HCT116 (cell line): ENCODE measurements at regions not wholly inside any gene's neighbourhood (a gene's known extent, or its start where the extent isn't known, plus 50 kb on each side); places are given as distances from the start of the nearest gene placed in this dataset.

Source experiments
- ATAC-seq: fragments of 200-7000 bp; cut with Tn5 transposase; 2 replicates; pipeline ENCODE4 v1.9.1; 2020; ENCODE audit warnings: mild to moderate bottlenecking, moderate library complexity
- BruUV-seq: library from RNA; stranded (reverse); fragments of 400-500 nt; replicated peaks from 2 replicates; lab custom pipeline; 2021; lab: Mats Ljungman, UMichigan
- CTCF ChIA-PET: fragments of 300-600 bp; sonication (Branson Sonifier 250); formaldehyde crosslinking; loops from one replicate; lab custom pipeline; 2021; ENCODE audit warnings: antibody characterized with exemption; lab: Charles Lee
- POLR2A ChIA-PET: fragments of 300-600, 350-600 bp; sonication (Branson Sonifier 250); formaldehyde crosslinking; loops from one replicate; lab custom pipeline; 2021; ENCODE audit warnings: antibody characterized with exemption; lab: Charles Lee
- RAD21 ChIA-PET, 2 experiments: fragments of 300-600 bp; sonication (Branson Sonifier 250); formaldehyde crosslinking; loops; one replicate each; lab custom pipeline; 2023; ENCODE audit warnings: low total read pairs in 2 of 2; ENCODE audit not compliant: uncharacterized antibody in 2 of 2, unreplicated experiment in 2 of 2, low non-redundant PET in 1 of 2; lab: Charles Lee
- DNase-seq: peaks from one replicate; pipeline ENCODE4 v3.0.0-alpha.2; 2010; ENCODE audit warnings: low read depth, low spot score
- H2AFZ ChIP-seq: fragments of 200-600 bp; shearing (Covaris generic), sonication (generic); 2 replicates; pipeline ENCODE4 v1.6.1; 2017; ENCODE audit warnings: low read depth, mixed run types, mixed read lengths, antibody characterized with exemption, low read length; ENCODE audit not compliant: poor library complexity, severe bottlenecking
- H3K27ac ChIP-seq: 2 replicates; pipeline ENCODE4 v1.5.1; 2012; ENCODE audit warnings: low read depth, low read length
- H3K27me3 ChIP-seq: fragments of 200-600 bp; sonication (generic); 2 replicates; pipeline ENCODE4 v1.6.1; 2016; ENCODE audit warnings: mixed run types, low read length, mixed read lengths; ENCODE audit not compliant: insufficient read depth
- H3K36me3 ChIP-seq, 2 experiments: fragments of 200-500 bp in 1 of 2; fragments of 200-600 bp in 1 of 2; sonication (Bioruptor generic) in 1 of 2; sonication (generic) in 1 of 2; 2 replicates each; pipeline versions ENCODE4 v1.5.1 to v1.6.1; 2014 to 2016; ENCODE audit warnings: low read length in 2 of 2, inconsistent platforms in 1 of 2, mixed read lengths in 1 of 2, mixed run types in 1 of 2; ENCODE audit not compliant: insufficient read depth in 2 of 2, control insufficient read depth in 1 of 2
- H3K4me1 ChIP-seq, 2 experiments: fragments of 200-600 bp in 1 of 2; sonication (generic) in 1 of 2; 2 replicates each; pipeline versions ENCODE4 v1.5.1 to v1.6.1; 2012 to 2017; ENCODE audit warnings: low read length in 2 of 2, inconsistent platforms in 1 of 2, mild to moderate bottlenecking in 1 of 2, mixed read lengths in 1 of 2, mixed run types in 1 of 2, moderate library complexity in 1 of 2; ENCODE audit not compliant: insufficient read depth in 2 of 2, control insufficient read depth in 1 of 2
- H3K4me2 ChIP-seq: fragments of 200-600 bp; sonication (generic); 2 replicates; pipeline ENCODE4 v1.6.1; 2017; ENCODE audit warnings: mixed run types, low read length, mixed read lengths
- H3K4me3 ChIP-seq, 2 experiments: fragments of 200-600 bp in 1 of 2; sonication (generic) in 1 of 2; replicated peaks in 1 of 2; 2 replicates each; pipeline ENCODE4 v1.5.1; 2011 to 2016; ENCODE audit warnings: low read length in 2 of 2, control low read depth in 1 of 2, low read depth in 1 of 2, mild to moderate bottlenecking in 1 of 2, mixed read lengths in 1 of 2, mixed run types in 1 of 2
- H3K79me2 ChIP-seq: fragments of 200-600 bp; sonication (generic); 2 replicates; pipeline ENCODE4 v1.6.1; 2017; ENCODE audit warnings: mild to moderate bottlenecking, mixed run types, low read length, moderate library complexity, mixed read lengths; ENCODE audit not compliant: insufficient read depth
- H3K9ac ChIP-seq: fragments of 200-600 bp; sonication (generic); 2 replicates; pipeline ENCODE4 v1.6.1; 2016; ENCODE audit warnings: low read length, mixed read lengths
- H3K9me2 ChIP-seq: fragments of 200-600 bp; sonication (generic), shearing (Covaris generic); 2 replicates; pipeline ENCODE4 v1.6.1; 2017; ENCODE audit warnings: mixed run types, mild to moderate bottlenecking, moderate library complexity; ENCODE audit not compliant: insufficient read depth
- H3K9me3 ChIP-seq, 2 experiments: fragments of 200-500 bp in 1 of 2; fragments of 200-600 bp in 1 of 2; sonication (Bioruptor generic) in 1 of 2; sonication (generic) in 1 of 2; 2 replicates each; pipeline ENCODE4 v1.6.1; 2014 to 2017; ENCODE audit warnings: low read length in 2 of 2, mixed read lengths in 2 of 2, inconsistent platforms in 1 of 2, low read depth in 1 of 2, mild to moderate bottlenecking in 1 of 2, mixed run types in 1 of 2, moderate library complexity in 1 of 2; ENCODE audit not compliant: control insufficient read depth in 1 of 2, insufficient read depth in 1 of 2
- H4K20me1 ChIP-seq: fragments of 200-600 bp; sonication (generic), shearing (Covaris generic); 2 replicates; pipeline ENCODE4 v1.6.1; 2017; ENCODE audit warnings: mixed run types, mild to moderate bottlenecking, moderate library complexity; ENCODE audit not compliant: insufficient read depth
- CBX3 ChIP-seq: IDR thresholded peaks from 2 replicates; pipeline ENCODE4 v1.6.1; 2012; ENCODE audit warnings: low read depth
- CEBPB ChIP-seq: IDR thresholded peaks from 2 replicates; pipeline ENCODE4 v1.6.1; 2012; ENCODE audit warnings: low read depth
- EGR1 ChIP-seq: IDR thresholded peaks from 2 replicates; pipeline ENCODE4 v1.6.1; 2012; ENCODE audit warnings: low read depth
- ELF1 ChIP-seq: IDR thresholded peaks from 2 replicates; pipeline ENCODE4 v1.6.1; 2012; ENCODE audit warnings: low read depth, borderline replicate concordance
- EZH2 ChIP-seq: fragments of 200-600 bp; sonication (generic); IDR thresholded peaks from 2 replicates; pipeline ENCODE4 v1.6.1; 2017; ENCODE audit warnings: antibody characterized with exemption, mixed run types
- EZH2phosphoT487 ChIP-seq: fragments of 200-600 bp; IDR thresholded peaks from 2 replicates; pipeline ENCODE4 v1.6.1; 2018; ENCODE audit warnings: antibody characterized with exemption, borderline replicate concordance
- FOSL1 ChIP-seq: IDR thresholded peaks from 2 replicates; pipeline ENCODE4 v1.6.1; 2012; ENCODE audit warnings: low read depth
- POLR2A ChIP-seq: IDR thresholded peaks from 2 replicates; pipeline ENCODE4 v1.7.0; 2011; ENCODE audit warnings: borderline replicate concordance; ENCODE audit not compliant: insufficient read depth, insufficient read length; ENCODE audit errors: extremely low read depth
- POLR2AphosphoS5 ChIP-seq: IDR thresholded peaks from 2 replicates; pipeline ENCODE4 v1.6.1; 2011; ENCODE audit warnings: mild to moderate bottlenecking, low read depth, low read length, moderate library complexity
- REST ChIP-seq: IDR thresholded peaks from 2 replicates; pipeline ENCODE4 v1.6.1; 2012; ENCODE audit warnings: low read depth
- SIN3A ChIP-seq: IDR thresholded peaks from 2 replicates; pipeline ENCODE4 v1.6.1; 2012; ENCODE audit warnings: low read depth
- SP1 ChIP-seq: IDR thresholded peaks from 2 replicates; pipeline ENCODE4 v1.6.1; 2012; ENCODE audit warnings: low read depth
- SRF ChIP-seq: IDR thresholded peaks from 2 replicates; pipeline ENCODE4 v1.6.1; 2012; ENCODE audit warnings: low read depth
- TCF7L2 ChIP-seq: IDR thresholded peaks from 2 replicates; pipeline ENCODE4 v1.7.0; 2011; ENCODE audit warnings: borderline replicate concordance, inconsistent platforms; ENCODE audit not compliant: insufficient read depth, insufficient read length; ENCODE audit errors: extremely low read depth
- YY1 ChIP-seq: IDR thresholded peaks from 2 replicates; pipeline ENCODE4 v1.6.1; 2011; ENCODE audit warnings: low read length, low read depth, moderate library complexity, mild to moderate bottlenecking; ENCODE audit not compliant: insufficient replicate concordance; ENCODE audit errors: extremely low read depth
- ZBTB33 ChIP-seq: IDR thresholded peaks from 2 replicates; pipeline ENCODE4 v1.6.1; 2011; ENCODE audit warnings: mild to moderate bottlenecking, low read length, moderate library complexity; ENCODE audit not compliant: insufficient replicate concordance; ENCODE audit errors: extremely low read depth
- ZNF274 ChIP-seq: fragments of 200-500 bp; sonication (Bioruptor generic); IDR thresholded peaks from 2 replicates; pipeline ENCODE4 v1.6.1; 2014; ENCODE audit warnings: mild to moderate bottlenecking, low read depth, low read length, inconsistent platforms
- intact Hi-C: fragments of 100-400 bp; cut with micrococcal nuclease; formaldehyde crosslinking; loops from 2 replicates; pipeline ENCODE4 v1.10.0; 2022
- TF ChIP-seq, protein P1 (sequence below), 3 experiments: fragments of 200-600 bp in 1 of 3; sonication (generic) in 1 of 3; IDR thresholded peaks in 2 of 3; conservative IDR thresholded peaks in 1 of 3; 2 replicates each; pipeline ENCODE4 v1.5.1; 2012 to 2017; ENCODE audit warnings: low read depth in 2 of 3, low read length in 2 of 3, antibody characterized with exemption in 1 of 3, borderline replicate concordance in 1 of 3, control low read depth in 1 of 3, mild to moderate bottlenecking in 1 of 3, mixed read lengths in 1 of 3, mixed run types in 1 of 3, moderate library complexity in 1 of 3; ENCODE audit not compliant: insufficient read depth in 1 of 3
- TF ChIP-seq, protein P2 (sequence below): IDR thresholded peaks from 2 replicates; pipeline ENCODE4 v1.6.1; 2012
- TF ChIP-seq, protein P3 (sequence below): IDR thresholded peaks from 2 replicates; pipeline ENCODE4 v1.6.1; 2012

DNA sequence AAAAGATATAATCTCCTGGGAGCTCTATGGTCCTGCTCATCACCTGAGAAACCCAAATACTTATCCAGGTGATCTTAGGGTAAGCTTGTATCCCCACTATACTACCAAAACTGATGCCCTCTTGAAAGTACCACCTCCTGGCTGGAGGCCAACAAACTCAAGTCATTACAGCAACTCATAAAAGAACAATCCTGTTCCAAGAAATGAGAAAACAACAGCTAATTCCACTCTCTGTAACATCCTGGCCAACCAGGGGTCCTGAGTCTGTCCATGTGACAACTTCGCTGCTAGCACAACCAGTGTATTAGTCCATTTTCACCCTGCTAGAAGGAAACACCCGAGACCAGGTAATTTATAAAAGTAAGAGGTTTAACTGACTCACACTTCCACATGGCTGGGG is 190.0 kb upstream of the BMP4 start:
- no TSS peak for BruUV-seq
- DNase-seq, result no peak
- CTCF ChIA-PET, result no interaction called here
- TF ChIP-seq REST (no peak), ZNF274 (no peak), ELF1 (no peak), POLR2AphosphoS5 (no peak), CBX3 (no peak), SRF (no peak), TCF7L2 (no peak), FOSL1 (no peak), SP1 (no peak), EZH2phosphoT487 (no peak), SIN3A (no peak), EZH2 (no peak), POLR2A (no peak), YY1 (no peak), ZBTB33 (no peak), EGR1 (no peak), CEBPB (no peak)
- TF ChIP-seq, protein P1, sequence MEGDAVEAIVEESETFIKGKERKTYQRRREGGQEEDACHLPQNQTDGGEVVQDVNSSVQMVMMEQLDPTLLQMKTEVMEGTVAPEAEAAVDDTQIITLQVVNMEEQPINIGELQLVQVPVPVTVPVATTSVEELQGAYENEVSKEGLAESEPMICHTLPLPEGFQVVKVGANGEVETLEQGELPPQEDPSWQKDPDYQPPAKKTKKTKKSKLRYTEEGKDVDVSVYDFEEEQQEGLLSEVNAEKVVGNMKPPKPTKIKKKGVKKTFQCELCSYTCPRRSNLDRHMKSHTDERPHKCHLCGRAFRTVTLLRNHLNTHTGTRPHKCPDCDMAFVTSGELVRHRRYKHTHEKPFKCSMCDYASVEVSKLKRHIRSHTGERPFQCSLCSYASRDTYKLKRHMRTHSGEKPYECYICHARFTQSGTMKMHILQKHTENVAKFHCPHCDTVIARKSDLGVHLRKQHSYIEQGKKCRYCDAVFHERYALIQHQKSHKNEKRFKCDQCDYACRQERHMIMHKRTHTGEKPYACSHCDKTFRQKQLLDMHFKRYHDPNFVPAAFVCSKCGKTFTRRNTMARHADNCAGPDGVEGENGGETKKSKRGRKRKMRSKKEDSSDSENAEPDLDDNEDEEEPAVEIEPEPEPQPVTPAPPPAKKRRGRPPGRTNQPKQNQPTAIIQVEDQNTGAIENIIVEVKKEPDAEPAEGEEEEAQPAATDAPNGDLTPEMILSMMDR (IDR thresholded peaks at IDR 0.05 in 2 of 3, conservative IDR thresholded peaks at IDR 0.05 in 1 of 3; ENCODE audit: borderline replicate concordance in 1 of 3, insufficient read depth in 1 of 3, low read depth in 2 of 3, low read length in 2 of 3), result no peak
- TF ChIP-seq, protein P2, sequence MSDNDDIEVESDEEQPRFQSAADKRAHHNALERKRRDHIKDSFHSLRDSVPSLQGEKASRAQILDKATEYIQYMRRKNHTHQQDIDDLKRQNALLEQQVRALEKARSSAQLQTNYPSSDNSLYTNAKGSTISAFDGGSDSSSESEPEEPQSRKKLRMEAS, result no peak
- TF ChIP-seq, protein P3, sequence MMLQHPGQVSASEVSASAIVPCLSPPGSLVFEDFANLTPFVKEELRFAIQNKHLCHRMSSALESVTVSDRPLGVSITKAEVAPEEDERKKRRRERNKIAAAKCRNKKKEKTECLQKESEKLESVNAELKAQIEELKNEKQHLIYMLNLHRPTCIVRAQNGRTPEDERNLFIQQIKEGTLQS, result no peak
- no peaks in the 10 kb centered on the region for H3K4me1 ChIP-seq
- POLR2A ChIA-PET, result no interaction called here
- no peak overlapping the region for H3K27ac ChIP-seq
- no peak overlapping the region for H2AFZ ChIP-seq
- H3K36me3 ChIP-seq, result no peaks in the 10 kb centered on the region
- RAD21 ChIA-PET, result no interaction called here
- no peak overlapping the region for H3K4me2 ChIP-seq
- H3K27me3 ChIP-seq, result no peaks in the 10 kb centered on the region
- H3K9me3 ChIP-seq, result no peaks in the 10 kb centered on the region
- H3K79me2 ChIP-seq, result no peaks in the 10 kb centered on the region
- no peaks in the 10 kb centered on the region for H4K20me1 ChIP-seq
- intact Hi-C loops, result no loop called here
- H3K4me3 ChIP-seq, result no peak overlapping the region
- ATAC-seq, result no peak
- no peaks in the 10 kb centered on the region for H3K9me2 ChIP-seq
- H3K9ac ChIP-seq, result no peak overlapping the region
